ENCODE measurements at regions not wholly inside any gene's neighbourhood (a gene's known extent, or its start where the extent isn't known, plus 50 kb on each side); places are given as distances from the start of the nearest gene placed in this dataset.

- Histone ChIP-seq H4K20me1 (ENCODE audit: insufficient read depth) (no peaks in the 10 kb centered on the region), H3K9me3 (ENCODE audit: insufficient read depth, low read depth) (no peaks in the 10 kb centered on the region), H3K27me3 (ENCODE audit: insufficient read depth, low read depth) (no peaks in the 10 kb centered on the region), H3K79me2 (ENCODE audit: low read depth) (no peaks in the 10 kb centered on the region), H3K4me3 (no peak overlapping the region), H3K27ac (no peak overlapping the region), H3K9me2 (ENCODE audit: insufficient read depth) (no peaks in the 10 kb centered on the region), H3K36me3 (ENCODE audit: low read depth) (no peaks in the 10 kb centered on the region), H2AFZ (no peak overlapping the region), H3K4me1 (replicated peaks; ENCODE audit: insufficient read depth) (no peaks in the 10 kb centered on the region), H3K4me2 (no peak overlapping the region), H3F3A (ENCODE audit: insufficient read depth, low read depth) (no peaks in the 10 kb centered on the region)
- TF ChIP-seq EZH2 (IDR thresholded peaks at IDR 0.05; ENCODE audit: low read depth): no peak
- TF ChIP-seq CTCF (conservative IDR thresholded peaks at IDR 0.05): no peak
- ChIA-PET CTCF (no interaction called here), POLR2A (ENCODE audit: unreplicated experiment) (no interaction called here)
- intact Hi-C loops (cut with micrococcal nuclease; ENCODE audit: unreplicated experiment): no loop called here
- no peak for DNase-seq
- no TSS peak for BruUV-seq (replicated peaks)
Observed at GRCh38 chrX:35617836-35618235, 180.3 kb upstream of the MAGEB16 start.

- H3K27ac ChIP-seq: peak overlapping the region; percentile 37; the same call in 1 of the 2 replicates
- CTCF ChIA-PET: no interaction called here
- POLR2A ChIA-PET (ENCODE audit: unreplicated experiment): no interaction called here
- no peak overlapping the region for H3K4me2 ChIP-seq
- H3K27me3 ChIP-seq (ENCODE audit: insufficient read depth, low read depth): no peaks in the 10 kb centered on the region
- H4K20me1 ChIP-seq (ENCODE audit: insufficient read depth): no peaks in the 10 kb centered on the region
- H3F3A ChIP-seq (ENCODE audit: insufficient read depth, low read depth): no peaks in the 10 kb centered on the region
- H3K9me2 ChIP-seq (ENCODE audit: insufficient read depth): no peaks in the 10 kb centered on the region
- TF ChIP-seq EZH2 (IDR thresholded peaks at IDR 0.05; ENCODE audit: low read depth) (no peak), CTCF (conservative IDR thresholded peaks at IDR 0.05) (no peak)
- H3K4me3 ChIP-seq: no peak overlapping the region
- intact Hi-C loops (cut with micrococcal nuclease; ENCODE audit: unreplicated experiment): no loop called here
- peak in 1 of 2 experiments; percentile 54 for DNase-seq
- H3K36me3 ChIP-seq (ENCODE audit: low read depth): no peaks in the 10 kb centered on the region
- no peaks in the 10 kb centered on the region for H3K9me3 ChIP-seq (ENCODE audit: insufficient read depth, low read depth)
- H2AFZ ChIP-seq: no peak overlapping the region
- H3K79me2 ChIP-seq (ENCODE audit: low read depth): no peaks in the 10 kb centered on the region
- H3K4me1 ChIP-seq (replicated peaks; ENCODE audit: insufficient read depth): no peaks in the 10 kb centered on the region
- no TSS peak for BruUV-seq (replicated peaks)
Observed at GRCh38 chrX:35622040-35622439, 176.1 kb upstream of the MAGEB16 start.

- H3K27me3 ChIP-seq (ENCODE audit: insufficient read depth, low read depth): no peaks in the 10 kb centered on the region
- DNase-seq: no peak
- TF ChIP-seq CTCF (conservative IDR thresholded peaks at IDR 0.05) (no peak), EZH2 (IDR thresholded peaks at IDR 0.05; ENCODE audit: low read depth) (no peak)
- peak overlapping the region; percentile 37; the same call in 1 of the 2 replicates for H3K27ac ChIP-seq
- H4K20me1 ChIP-seq (ENCODE audit: insufficient read depth): no peaks in the 10 kb centered on the region
- H2AFZ ChIP-seq: no peak overlapping the region
- BruUV-seq (replicated peaks): no TSS peak
- H3K36me3 ChIP-seq (ENCODE audit: low read depth): no peaks in the 10 kb centered on the region
- no peak overlapping the region for H3K4me2 ChIP-seq
- no peaks in the 10 kb centered on the region for H3K9me2 ChIP-seq (ENCODE audit: insufficient read depth)
- ChIA-PET CTCF (no interaction called here), POLR2A (ENCODE audit: unreplicated experiment) (no interaction called here)
- intact Hi-C loops (cut with micrococcal nuclease; ENCODE audit: unreplicated experiment): no loop called here
- no peaks in the 10 kb centered on the region for H3K4me1 ChIP-seq (replicated peaks; ENCODE audit: insufficient read depth)
- no peaks in the 10 kb centered on the region for H3K9me3 ChIP-seq (ENCODE audit: insufficient read depth, low read depth)
- no peak overlapping the region for H3K4me3 ChIP-seq
- no peaks in the 10 kb centered on the region for H3K79me2 ChIP-seq (ENCODE audit: low read depth)
- no peaks in the 10 kb centered on the region for H3F3A ChIP-seq (ENCODE audit: insufficient read depth, low read depth)
Observed at GRCh38 chrX:35622601-35623000, 175.5 kb upstream of the MAGEB16 start.
